Activated CD8-positive, alpha-beta memory T cell treated with anti-CD3 and anti-CD28 coated beads for 1 hour (primary cell): ENCODE measurements at regions not wholly inside any gene's neighbourhood (a gene's known extent, or its start where the extent isn't known, plus 50 kb on each side); places are given as distances from the start of the nearest gene placed in this dataset.
"Not testable (repeated sequence)": the region's sequence is repeated elsewhere in the genome, so short reads cannot be mapped to it uniquely, and the experiment has no call there.

Experiments used
- DNase-seq, 2 donors: peaks; one replicate each; pipeline ENCODE4 v3.0.0-alpha.2; 2020; ENCODE audit warnings: low read depth in 1 of 2; ENCODE audit errors: extremely low read depth in 1 of 2

- DNase-seq = no peak
Measured at GRCh38 chr4:11698846-11699590, 270.3 kb upstream of the HS3ST1 start.

DNA sequence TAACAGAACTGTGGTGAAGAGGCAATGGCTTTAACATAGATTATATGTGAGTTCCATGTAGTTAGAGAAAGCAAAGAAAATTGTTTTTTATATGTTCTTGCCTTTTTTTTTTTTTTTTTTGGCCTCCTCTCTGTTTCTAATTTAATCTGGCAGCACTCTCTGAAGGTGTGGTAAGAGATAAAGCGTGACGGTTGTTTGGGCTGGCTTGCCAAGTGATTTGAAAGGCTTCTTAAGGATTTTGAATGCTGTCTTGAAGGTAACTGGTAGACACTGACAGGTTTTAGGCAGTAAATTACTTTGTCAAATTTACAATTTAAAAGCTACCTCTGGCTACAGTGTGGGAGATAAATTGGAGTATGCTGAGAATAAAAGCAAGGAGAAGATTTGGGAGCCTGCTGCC is 269.3 kb upstream of the HS3ST1 start:
- DNase-seq = no peak

- no peak for DNase-seq
Measured at GRCh38 chr4:11693693-11694092, 265.0 kb upstream of the HS3ST1 start.

GRCh38 chr4:11691236-11691635 is 262.5 kb upstream of the HS3ST1 start:
- no peak for DNase-seq

GRCh38 chr4:11687727-11688126 is 259.0 kb upstream of the HS3ST1 start:
- no peak for DNase-seq

DNA sequence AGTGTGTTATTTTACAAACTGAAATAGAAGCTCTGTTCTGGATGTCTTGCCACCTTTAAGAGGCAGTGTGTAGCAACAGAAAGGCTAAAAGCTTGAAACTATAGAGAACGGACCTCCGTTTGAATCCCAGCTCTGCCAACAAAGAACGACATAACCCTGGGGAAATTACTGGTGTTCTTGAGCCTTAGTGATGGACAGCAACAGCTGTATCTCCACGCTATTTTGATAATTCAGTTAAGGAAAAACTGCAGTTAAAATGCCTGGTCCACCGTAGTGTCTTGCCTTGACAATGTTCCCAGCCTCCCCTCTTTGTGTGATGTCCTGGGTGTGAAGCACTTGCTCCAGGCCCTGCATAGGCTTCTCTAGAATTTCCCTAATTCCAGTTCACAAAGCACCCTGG is 256.8 kb upstream of the HS3ST1 start:
- no peak for DNase-seq

GRCh38 chr4:11675051-11675800 is 246.5 kb upstream of the HS3ST1 start:
- no peak for DNase-seq

GRCh38 chr4:11670304-11670703 is 241.6 kb upstream of the HS3ST1 start:
- DNase-seq = no peak

DNA sequence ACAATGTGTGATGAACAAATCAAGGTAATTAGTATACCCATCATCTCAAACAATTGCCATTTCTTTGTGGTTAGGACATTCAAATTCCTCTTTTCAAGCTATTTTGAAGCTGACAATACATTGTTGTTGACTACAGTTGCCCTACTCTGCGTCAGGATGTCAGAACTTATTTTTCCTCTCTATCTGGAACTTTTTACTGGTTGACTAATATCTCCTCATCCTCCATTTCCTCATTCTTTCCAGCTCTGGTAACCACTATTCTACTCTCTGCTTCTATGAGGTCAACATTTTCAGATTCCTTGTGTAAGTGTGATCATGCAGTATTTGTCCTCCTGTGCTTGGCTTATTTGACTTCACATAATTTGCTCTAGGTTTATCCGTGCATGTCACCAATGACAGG is 240.5 kb upstream of the HS3ST1 start:
- DNase-seq = no peak

DNA sequence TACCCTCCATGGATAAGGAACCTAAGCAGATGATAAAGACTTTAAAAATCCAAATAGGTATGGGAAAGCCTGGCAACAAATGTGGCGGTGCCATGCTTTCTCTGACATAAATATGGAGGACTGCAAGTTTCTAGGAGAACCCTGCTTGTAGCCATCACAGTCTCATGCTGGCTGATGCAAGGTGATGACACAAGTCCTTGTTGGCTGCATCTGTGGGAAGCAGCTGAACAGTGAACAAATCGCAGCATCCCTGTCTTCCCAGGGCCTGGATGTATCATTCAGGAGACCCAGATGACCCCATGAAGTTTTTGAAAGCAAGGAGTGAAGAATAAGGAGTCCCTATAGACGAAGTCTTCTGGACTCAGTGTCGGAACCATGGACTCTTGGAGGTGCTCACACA is 234.4 kb upstream of the HS3ST1 start:
- no peak for DNase-seq

GRCh38 chr4:11650801-11651596 is 222.3 kb upstream of the HS3ST1 start:
- DNase-seq = no peak

DNA sequence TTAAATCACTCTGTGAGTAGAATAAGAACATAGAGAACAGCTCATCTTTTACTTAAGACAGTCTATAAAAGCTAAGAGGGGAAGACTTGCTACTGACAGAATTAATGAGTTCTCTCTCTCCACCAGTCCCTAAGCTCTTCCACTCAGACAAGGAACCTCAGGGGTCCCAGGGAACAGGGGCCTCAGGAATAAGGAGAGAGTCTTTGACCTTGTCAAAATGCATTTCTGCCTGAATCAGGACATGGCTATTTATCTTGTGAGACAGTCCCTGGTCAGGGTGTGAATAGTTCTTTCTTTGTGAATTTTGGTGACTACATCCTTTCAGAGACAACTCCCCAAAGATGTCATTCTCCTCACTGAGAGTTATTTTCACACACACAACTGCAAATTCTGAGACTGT is 218.7 kb upstream of the HS3ST1 start:
- no peak for DNase-seq

DNA sequence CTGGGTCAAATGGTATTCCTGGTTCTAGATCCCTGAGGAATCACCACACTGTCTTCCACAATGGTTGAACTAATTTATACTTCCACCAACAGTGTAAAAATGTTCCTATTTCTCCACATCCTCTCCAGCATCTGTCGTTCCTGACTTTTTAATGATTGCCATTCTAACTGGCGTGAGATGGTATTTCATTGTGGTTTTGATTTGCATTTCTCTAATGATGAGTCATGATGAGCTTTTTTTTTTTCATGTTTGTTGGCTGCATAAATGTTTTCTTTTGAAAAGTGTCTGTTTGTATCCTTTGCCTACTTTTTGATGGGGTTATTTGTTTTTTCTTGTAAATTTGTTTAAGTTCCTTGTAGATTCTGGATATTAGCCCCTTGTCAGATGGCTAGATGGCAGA is 214.4 kb upstream of the HS3ST1 start:
- DNase-seq = not testable (repeated sequence)

- no peak for DNase-seq
Measured at GRCh38 chr4:11640584-11640983, 211.9 kb upstream of the HS3ST1 start.

DNA sequence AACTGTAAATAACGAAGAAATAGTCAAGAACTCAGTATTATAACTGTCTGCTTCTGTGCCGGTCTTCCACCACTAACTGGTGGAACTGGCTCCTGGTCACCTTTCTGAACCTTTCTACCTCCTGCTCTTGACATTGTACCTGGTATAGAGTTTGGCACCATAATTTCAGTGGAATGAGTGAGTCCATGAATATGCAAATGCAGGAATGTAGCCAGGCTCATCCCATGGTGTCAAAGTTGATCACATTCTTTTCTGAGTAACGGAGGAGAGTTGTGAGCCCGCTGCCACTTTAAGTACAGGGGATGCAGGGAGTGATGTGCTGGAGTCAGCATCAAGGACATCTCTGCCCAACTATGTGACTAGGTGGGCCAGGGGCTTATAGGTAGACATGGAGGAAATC is 207.9 kb upstream of the HS3ST1 start:
- DNase-seq = no peak

DNA sequence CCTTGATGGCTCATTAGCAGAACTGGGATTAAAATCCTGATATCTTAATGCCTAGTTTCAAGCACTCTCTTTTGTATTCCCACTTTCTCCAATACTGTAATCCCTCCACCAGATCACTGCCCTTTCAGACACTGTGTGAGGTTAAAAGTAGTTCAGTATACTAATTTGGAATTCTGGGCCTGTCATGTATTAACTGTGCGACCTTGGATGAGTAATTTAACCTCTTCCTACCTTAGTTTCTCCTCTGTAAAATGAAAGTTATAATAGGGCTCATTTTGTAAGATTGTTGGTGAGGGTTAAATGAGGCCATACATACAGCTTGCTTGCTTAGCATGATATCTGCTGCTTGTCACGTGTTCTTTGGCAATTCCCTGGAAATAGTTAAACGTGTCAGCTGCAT is 207.3 kb upstream of the HS3ST1 start:
- no peak for DNase-seq

DNA sequence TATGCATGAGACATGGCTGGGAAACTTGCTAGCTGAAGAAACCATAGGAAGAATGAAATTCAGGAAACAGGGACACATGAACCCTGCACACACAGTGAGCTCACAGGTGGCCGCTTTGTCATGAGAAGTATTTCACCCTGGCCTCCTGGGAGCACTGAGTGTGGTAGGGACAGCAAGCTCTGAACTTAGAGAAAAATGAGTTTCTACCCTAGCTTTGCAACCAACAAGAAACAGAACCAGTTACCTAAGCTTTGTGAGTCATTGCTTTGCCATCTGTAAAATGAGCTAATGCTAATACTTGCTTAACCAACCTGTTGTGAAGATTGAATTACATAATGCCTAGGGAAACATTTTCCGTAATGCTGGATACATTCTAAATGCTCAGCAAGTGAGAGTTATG is 206.6 kb upstream of the HS3ST1 start:
- no peak for DNase-seq

DNA sequence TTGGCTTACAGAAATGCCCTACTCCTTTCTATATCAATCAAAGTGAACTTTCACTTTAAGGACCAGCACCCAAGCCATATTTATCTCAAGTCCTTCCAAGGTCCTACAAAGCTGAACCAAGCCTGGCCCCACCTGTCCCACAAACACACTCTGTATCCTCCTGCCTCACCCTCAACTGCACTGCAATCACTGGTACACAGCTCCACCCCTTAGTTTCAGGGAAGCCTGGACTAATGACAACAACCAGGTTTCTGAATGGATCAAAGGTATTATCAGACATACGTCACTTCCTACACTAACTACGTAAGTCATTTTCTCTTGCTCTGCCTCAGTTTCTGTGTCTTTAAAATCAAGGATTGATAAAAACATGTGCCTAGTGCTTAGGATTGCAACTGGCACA is 205.6 kb upstream of the HS3ST1 start:
- DNase-seq = no peak

DNA sequence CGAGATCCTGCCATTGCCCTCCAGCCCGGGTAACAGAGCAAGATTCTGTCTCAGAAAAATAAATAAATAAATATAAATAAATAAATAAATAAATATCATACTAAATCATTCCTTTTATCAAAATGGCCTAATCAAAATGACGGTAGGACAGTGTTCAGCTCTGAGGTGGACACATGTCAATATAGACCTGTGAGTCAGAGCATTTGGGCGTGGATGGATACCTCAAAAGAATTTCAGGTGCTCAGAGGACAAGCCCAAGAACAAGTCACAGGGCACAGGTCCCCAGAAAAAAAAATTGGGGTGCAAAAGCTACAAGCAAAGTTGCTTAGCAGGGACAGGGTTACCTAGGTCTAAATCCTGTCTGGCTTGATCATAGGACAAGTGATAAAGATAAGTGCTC is 204.7 kb upstream of the HS3ST1 start:
- no peak for DNase-seq

- no peak for DNase-seq
Measured at GRCh38 chr4:11632483-11632882, 203.8 kb upstream of the HS3ST1 start.

DNA sequence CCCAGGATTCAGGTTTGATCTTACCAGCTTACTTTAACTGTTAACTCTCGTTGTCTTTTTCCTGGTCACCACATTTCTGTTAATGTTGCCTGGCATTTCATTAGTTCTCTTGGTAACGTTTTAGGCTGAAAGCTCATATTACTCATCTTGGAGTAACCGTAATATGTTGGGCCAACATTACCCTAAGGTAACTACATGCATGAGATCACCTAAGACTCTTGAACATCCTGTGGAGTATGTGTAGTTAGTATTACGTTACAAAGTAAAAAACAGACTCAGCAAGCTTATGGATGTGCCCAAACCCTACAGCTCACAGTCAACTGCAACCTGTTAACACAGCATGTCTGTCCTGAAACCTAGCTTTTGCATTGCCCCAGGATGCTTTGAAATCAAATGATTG is 203.3 kb upstream of the HS3ST1 start:
- no peak for DNase-seq

- DNase-seq = no peak
Measured at GRCh38 chr4:11631416-11631815, 202.7 kb upstream of the HS3ST1 start.
